DND-41 (cell line): ENCODE measurements at regions not wholly inside any gene's neighbourhood (a gene's known extent, or its start where the extent isn't known, plus 50 kb on each side); places are given as distances from the start of the nearest gene placed in this dataset.

Experiments used
- EZH2 ChIP-seq: IDR thresholded peaks from 3 replicates; pipeline ENCODE4 v1.6.1; 2012; ENCODE audit warnings: borderline replicate concordance, low read depth, mild to moderate bottlenecking, moderate library complexity, low read length, inconsistent platforms; ENCODE audit not compliant: severe bottlenecking
- TF ChIP-seq, protein P1 (sequence below): IDR thresholded peaks from 2 replicates; pipeline ENCODE4 v1.5.1; 2012; ENCODE audit warnings: borderline replicate concordance, low read length, moderate library complexity, mild to moderate bottlenecking; ENCODE audit not compliant: poor library complexity, severe bottlenecking; ENCODE audit errors: extremely low read depth

DNA sequence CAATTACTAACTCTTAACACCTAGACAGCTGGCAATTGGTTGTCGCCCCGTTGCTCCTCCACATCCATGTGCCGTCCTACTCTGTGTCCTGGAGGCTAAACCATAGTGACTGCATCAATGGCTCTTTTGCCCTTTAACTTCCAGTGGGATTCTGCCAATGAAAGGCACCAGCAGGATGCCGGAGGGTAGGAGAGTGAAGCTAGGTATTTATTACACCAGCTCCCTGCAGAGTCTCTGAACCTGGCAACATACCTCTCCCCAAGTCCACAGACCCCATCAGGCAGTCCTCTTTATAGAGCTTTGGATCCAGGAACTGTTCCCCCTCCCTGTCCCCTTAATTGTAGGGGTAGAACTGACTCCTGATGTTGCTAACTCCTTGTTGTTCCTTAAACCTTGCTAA is 426.8 kb downstream of the HNRNPD start:
- no peak for TF ChIP-seq EZH2
- TF ChIP-seq, protein P1, sequence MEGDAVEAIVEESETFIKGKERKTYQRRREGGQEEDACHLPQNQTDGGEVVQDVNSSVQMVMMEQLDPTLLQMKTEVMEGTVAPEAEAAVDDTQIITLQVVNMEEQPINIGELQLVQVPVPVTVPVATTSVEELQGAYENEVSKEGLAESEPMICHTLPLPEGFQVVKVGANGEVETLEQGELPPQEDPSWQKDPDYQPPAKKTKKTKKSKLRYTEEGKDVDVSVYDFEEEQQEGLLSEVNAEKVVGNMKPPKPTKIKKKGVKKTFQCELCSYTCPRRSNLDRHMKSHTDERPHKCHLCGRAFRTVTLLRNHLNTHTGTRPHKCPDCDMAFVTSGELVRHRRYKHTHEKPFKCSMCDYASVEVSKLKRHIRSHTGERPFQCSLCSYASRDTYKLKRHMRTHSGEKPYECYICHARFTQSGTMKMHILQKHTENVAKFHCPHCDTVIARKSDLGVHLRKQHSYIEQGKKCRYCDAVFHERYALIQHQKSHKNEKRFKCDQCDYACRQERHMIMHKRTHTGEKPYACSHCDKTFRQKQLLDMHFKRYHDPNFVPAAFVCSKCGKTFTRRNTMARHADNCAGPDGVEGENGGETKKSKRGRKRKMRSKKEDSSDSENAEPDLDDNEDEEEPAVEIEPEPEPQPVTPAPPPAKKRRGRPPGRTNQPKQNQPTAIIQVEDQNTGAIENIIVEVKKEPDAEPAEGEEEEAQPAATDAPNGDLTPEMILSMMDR, result no peak
